B cell (primary cell): ENCODE measurements at regions not wholly inside any gene's neighbourhood (a gene's known extent, or its start where the extent isn't known, plus 50 kb on each side); places are given as distances from the start of the nearest gene placed in this dataset.

ENCODE experiments used
- CTCF ChIP-seq: fragments of 200-600 bp; IDR thresholded peaks from one replicate; pipeline ENCODE4 v1.8.0; 2022; ENCODE audit warnings: antibody characterized with exemption, mild to moderate bottlenecking
- EZH2 ChIP-seq: IDR thresholded peaks from 2 replicates; pipeline ENCODE4 v1.6.1; 2012; ENCODE audit warnings: borderline replicate concordance, low read depth, mild to moderate bottlenecking, moderate library complexity, low read length; ENCODE audit not compliant: insufficient read depth, poor library complexity, severe bottlenecking

GRCh38 chr5:56705217-56705616 lies 110.1 kb upstream of the MAP3K1 start:
- TF ChIP-seq CTCF = no peak
- TF ChIP-seq EZH2 = no peak
